Smooth muscle cell (in vitro differentiated cells): ENCODE measurements at regions not wholly inside any gene's neighbourhood (a gene's known extent, or its start where the extent isn't known, plus 50 kb on each side); places are given as distances from the start of the nearest gene placed in this dataset.

Experiments
- DNase-seq: peaks from one replicate; lab custom pipeline; 2025; ENCODE audit not compliant: unreplicated experiment; lab: John Stamatoyannopoulos, UW
- H2AFZ ChIP-seq: fragments of 200-600 bp; sonication (generic); 2 replicates; pipeline ENCODE4 v1.6.0; 2016; ENCODE audit warnings: antibody characterized with exemption, low read depth, mild to moderate bottlenecking
- H3F3A ChIP-seq: fragments of 200-600 bp; sonication (generic); 2 replicates; pipeline ENCODE4 v1.6.0; 2017; ENCODE audit warnings: antibody characterized with exemption, low read depth
- H3K27ac ChIP-seq: fragments of 200-600 bp; sonication (generic); 2 replicates; pipeline ENCODE4 v1.5.1; 2016; ENCODE audit warnings: low read depth, mild to moderate bottlenecking
- H3K27me3 ChIP-seq: fragments of 200-600 bp; sonication (generic); 2 replicates; pipeline ENCODE4 v1.6.1; 2016; ENCODE audit warnings: low read depth, mild to moderate bottlenecking
- H3K36me3 ChIP-seq: fragments of 200-600 bp; sonication (generic); 2 replicates; pipeline ENCODE4 v1.5.1; 2016; ENCODE audit warnings: low read depth
- H3K4me1 ChIP-seq: fragments of 200-600 bp; sonication (generic); 2 replicates; pipeline ENCODE4 v1.5.1; 2016; ENCODE audit warnings: low read depth
- H3K4me2 ChIP-seq: fragments of 200-600 bp; sonication (generic); 2 replicates; pipeline ENCODE4 v1.6.0; 2016; ENCODE audit warnings: mild to moderate bottlenecking
- H3K4me3 ChIP-seq: fragments of 200-600 bp; sonication (generic); 2 replicates; pipeline ENCODE4 v1.5.1; 2016; ENCODE audit warnings: mild to moderate bottlenecking
- H3K79me2 ChIP-seq: fragments of 200-600 bp; sonication (generic); 2 replicates; pipeline ENCODE4 v1.6.0; 2016; ENCODE audit warnings: low read depth, mild to moderate bottlenecking
- H3K9ac ChIP-seq: fragments of 200-600 bp; sonication (generic); 2 replicates; pipeline ENCODE4 v1.6.0; 2016; ENCODE audit warnings: low read depth
- H3K9me3 ChIP-seq: fragments of 200-600 bp; sonication (generic); replicated peaks from 2 replicates; pipeline ENCODE4 v1.5.1; 2016; ENCODE audit warnings: low read depth
- H4K20me1 ChIP-seq: fragments of 200-600 bp; sonication (generic); 2 replicates; pipeline ENCODE4 v1.6.0; 2016; ENCODE audit warnings: low read depth
- WGBS: methylation state at CpG from one replicate; pipeline ENCODE4 v1.1.7; 2016; ENCODE audit warnings: low lambda C conversion rate; 5-methylcytosine and 5-hydroxymethylcytosine counted together
- TF ChIP-seq, protein P1 (sequence below): fragments of 200-600 bp; sonication (generic); IDR thresholded peaks from 2 replicates; pipeline ENCODE4 v1.5.1; 2017; ENCODE audit warnings: borderline replicate concordance, mild to moderate bottlenecking, antibody characterized with exemption; ENCODE audit not compliant: insufficient read depth, poor library complexity, severe bottlenecking

- no peak overlapping the region for H3K4me3 ChIP-seq
- no peak overlapping the region for H3K27ac ChIP-seq
- TF ChIP-seq, protein P1, sequence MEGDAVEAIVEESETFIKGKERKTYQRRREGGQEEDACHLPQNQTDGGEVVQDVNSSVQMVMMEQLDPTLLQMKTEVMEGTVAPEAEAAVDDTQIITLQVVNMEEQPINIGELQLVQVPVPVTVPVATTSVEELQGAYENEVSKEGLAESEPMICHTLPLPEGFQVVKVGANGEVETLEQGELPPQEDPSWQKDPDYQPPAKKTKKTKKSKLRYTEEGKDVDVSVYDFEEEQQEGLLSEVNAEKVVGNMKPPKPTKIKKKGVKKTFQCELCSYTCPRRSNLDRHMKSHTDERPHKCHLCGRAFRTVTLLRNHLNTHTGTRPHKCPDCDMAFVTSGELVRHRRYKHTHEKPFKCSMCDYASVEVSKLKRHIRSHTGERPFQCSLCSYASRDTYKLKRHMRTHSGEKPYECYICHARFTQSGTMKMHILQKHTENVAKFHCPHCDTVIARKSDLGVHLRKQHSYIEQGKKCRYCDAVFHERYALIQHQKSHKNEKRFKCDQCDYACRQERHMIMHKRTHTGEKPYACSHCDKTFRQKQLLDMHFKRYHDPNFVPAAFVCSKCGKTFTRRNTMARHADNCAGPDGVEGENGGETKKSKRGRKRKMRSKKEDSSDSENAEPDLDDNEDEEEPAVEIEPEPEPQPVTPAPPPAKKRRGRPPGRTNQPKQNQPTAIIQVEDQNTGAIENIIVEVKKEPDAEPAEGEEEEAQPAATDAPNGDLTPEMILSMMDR: no peak
- H4K20me1 ChIP-seq: no peaks in the 10 kb centered on the region
- DNase-seq: no peak
- no peak overlapping the region for H3K4me2 ChIP-seq
- no peaks in the 10 kb centered on the region for H3F3A ChIP-seq
- no peaks in the 10 kb centered on the region for H3K9me3 ChIP-seq
- H3K9ac ChIP-seq: no peak overlapping the region
- H3K79me2 ChIP-seq: no peaks in the 10 kb centered on the region
- H2AFZ ChIP-seq: no peak overlapping the region
- 93% methylated on average over 3 of the region's 3 CpGs for WGBS
- H3K4me1 ChIP-seq: peaks cover 9% of the 10 kb centered on the region
- no peaks in the 10 kb centered on the region for H3K27me3 ChIP-seq
- no peaks in the 10 kb centered on the region for H3K36me3 ChIP-seq
These were observed 329.0 kb upstream of the LRATD1 start for GRCh38 chr2:14303366-14304115.

DNA sequence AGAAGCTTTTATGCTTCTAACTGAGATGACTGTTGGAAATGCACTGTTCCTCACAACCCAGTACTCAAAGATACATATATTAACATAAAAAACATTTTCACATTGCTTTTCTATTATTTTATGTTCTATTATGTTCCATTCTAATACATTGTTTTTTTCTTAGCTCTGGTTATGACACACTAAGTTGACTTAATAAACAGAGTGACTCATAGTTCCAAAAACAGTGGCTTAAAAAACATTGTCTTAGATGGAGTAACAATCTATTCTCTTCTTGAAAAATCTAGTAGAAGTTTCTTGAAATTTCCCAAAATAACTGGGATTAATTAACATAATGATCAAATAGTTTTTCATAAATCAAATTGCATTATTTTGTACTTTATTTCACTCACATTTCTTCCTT is 328.2 kb upstream of the LRATD1 start:
- DNase-seq: no peak

GRCh38 chr2:14306268-14306861 is 326.2 kb upstream of the LRATD1 start:
- Histone ChIP-seq H3K9me3 (no peaks in the 10 kb centered on the region), H3K4me1 (peaks cover 3% of the 10 kb centered on the region), H3K36me3 (no peaks in the 10 kb centered on the region), H2AFZ (no peak overlapping the region), H3K4me3 (no peak overlapping the region), H3K4me2 (no peak overlapping the region), H3F3A (no peaks in the 10 kb centered on the region), H4K20me1 (no peaks in the 10 kb centered on the region), H3K79me2 (no peaks in the 10 kb centered on the region), H3K27ac (no peak overlapping the region), H3K27me3 (no peaks in the 10 kb centered on the region), H3K9ac (no peak overlapping the region)
- no peak for DNase-seq
- TF ChIP-seq, protein P1: no peak
- WGBS: 81% methylated on average over 3 of the region's 3 CpGs

More for the DNA sequence above, 328.2 kb upstream of the LRATD1 start:
- Histone ChIP-seq H3K27me3 (no peaks in the 10 kb centered on the region), H2AFZ (no peak overlapping the region), H3K9me3 (no peaks in the 10 kb centered on the region), H3K9ac (no peak overlapping the region), H3K79me2 (no peaks in the 10 kb centered on the region), H3K36me3 (no peaks in the 10 kb centered on the region), H4K20me1 (no peaks in the 10 kb centered on the region), H3K4me3 (no peak overlapping the region), H3K4me2 (no peak overlapping the region), H3K4me1 (peaks cover 9% of the 10 kb centered on the region), H3F3A (no peaks in the 10 kb centered on the region), H3K27ac (no peak overlapping the region)
- TF ChIP-seq, protein P1: no peak

DNA sequence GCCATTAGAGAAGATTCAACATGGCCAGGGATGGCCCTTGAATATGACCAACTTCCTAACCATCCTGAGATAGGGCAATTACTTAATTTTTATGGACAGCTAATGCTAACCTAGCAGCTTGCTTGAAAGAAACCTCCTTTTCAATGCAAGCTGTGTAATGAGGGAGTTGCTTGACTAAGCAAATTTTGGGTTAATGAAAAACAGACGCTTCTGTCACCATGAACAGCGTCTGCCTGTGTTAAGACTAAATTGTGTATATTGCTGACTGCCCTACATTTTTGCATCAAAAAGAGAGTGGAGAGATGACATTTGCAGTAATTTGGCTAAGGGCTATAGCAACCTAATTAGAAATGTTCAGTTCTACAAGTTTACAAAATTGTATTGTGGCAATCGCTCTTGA is 319.2 kb upstream of the LRATD1 start:
- no peaks in the 10 kb centered on the region for H3K27me3 ChIP-seq
- TF ChIP-seq, protein P1: no peak
- H4K20me1 ChIP-seq: no peaks in the 10 kb centered on the region
- no peak overlapping the region for H3K4me3 ChIP-seq
- H3K9ac ChIP-seq: no peak overlapping the region
- no peaks in the 10 kb centered on the region for H3K9me3 ChIP-seq
- H3K79me2 ChIP-seq: no peaks in the 10 kb centered on the region
- H3K4me2 ChIP-seq: no peak overlapping the region
- H3K36me3 ChIP-seq: no peaks in the 10 kb centered on the region
- no peak overlapping the region for H3K27ac ChIP-seq
- WGBS: 61% methylated on average over 3 of the region's 3 CpGs
- H3F3A ChIP-seq: no peaks in the 10 kb centered on the region
- DNase-seq: no peak
- H3K4me1 ChIP-seq: no peaks in the 10 kb centered on the region
- no peak overlapping the region for H2AFZ ChIP-seq
